Femur (tissue), 1 donor: ENCODE measurements at regions not wholly inside any gene's neighbourhood (a gene's known extent, or its start where the extent isn't known, plus 50 kb on each side); places are given as distances from the start of the nearest gene placed in this dataset.

Experiments
- DNase-seq: peaks from one replicate; pipeline ENCODE4 v3.0.0-alpha.2; 2017

DNA sequence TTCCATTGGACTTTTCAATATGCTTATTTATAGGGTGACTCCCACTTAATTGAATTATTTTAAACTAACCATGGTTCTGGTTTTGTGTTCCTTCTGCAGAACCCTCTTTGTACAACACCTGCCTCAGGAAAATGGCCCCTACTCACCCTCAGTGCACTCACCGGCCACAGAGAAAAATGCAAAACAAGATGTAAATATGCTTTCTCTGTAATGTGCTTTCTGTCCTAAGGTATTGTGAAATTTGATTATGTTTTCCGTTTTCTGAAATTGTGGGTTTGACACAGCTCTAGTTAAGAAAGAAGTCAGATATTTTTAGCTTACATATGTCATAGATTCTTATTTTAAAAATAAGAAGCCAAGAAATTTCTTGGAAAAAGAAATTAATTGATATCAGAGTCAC, 357.7 kb upstream of the SMIM21 start:
- no peak for DNase-seq

GRCh38 chr18:75784390-75784789, 356.9 kb upstream of the SMIM21 start:
- DNase-seq: peak; percentile 55

DNA sequence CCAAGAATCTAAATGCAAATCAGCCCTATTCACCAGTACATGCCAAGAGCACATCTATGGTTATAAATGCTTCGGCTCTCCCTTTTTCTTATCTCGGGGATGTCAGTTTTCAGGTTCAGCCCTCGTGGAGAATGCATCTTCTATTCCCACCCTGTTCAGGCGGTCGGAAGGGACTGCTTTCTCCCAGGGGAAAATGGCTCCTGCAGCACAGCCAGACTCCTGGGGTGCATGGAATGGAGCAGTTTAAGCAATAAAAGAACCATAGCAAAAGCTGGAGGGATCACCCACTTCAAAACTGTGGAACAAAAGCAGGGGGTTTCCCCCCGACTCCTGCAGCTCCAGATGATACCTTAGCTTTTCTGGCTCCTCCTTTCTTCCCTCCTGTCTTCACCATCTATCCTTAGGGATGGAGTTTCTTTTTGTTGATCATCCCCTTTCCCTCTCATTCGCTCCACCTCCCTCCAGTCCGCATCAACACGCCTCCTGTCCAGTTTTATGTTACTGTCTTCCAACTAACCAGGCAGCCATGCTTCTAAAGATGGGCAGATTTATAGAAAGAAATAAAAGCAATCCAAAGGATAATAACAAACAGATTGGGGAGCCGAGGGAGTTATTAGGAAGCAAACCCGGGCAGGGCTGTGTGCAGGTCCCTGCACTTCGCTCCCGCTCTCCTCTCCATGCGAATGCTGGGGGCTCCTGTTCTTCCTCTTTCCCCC, 356.2 kb upstream of the SMIM21 start:
- no peak for DNase-seq

DNA sequence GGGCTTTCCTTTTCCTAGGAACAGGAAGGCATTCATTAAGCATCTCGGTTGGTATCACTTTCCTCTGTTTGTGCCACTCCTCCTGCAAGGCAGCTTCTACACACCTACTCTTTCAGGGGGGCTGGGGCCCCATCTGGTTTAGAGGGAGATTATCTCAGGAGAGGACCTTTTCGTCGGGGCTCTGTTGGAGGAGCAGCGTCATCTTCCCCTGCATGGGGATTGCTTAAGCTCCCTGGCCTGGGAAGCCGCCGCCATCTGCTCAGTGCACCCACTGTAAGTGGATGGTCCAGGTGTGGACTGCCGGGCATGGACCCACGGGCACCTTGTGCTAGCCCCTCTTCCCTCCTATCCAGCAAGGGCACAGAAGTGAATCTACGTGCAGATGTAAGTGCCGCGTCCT, 355.3 kb upstream of the SMIM21 start:
- no peak for DNase-seq

GRCh38 chr18:75782204-75782603, 354.7 kb upstream of the SMIM21 start:
- no peak for DNase-seq

- DNase-seq: no peak
Observed at GRCh38 chr18:75779910-75780309, 352.4 kb upstream of the SMIM21 start.

DNA sequence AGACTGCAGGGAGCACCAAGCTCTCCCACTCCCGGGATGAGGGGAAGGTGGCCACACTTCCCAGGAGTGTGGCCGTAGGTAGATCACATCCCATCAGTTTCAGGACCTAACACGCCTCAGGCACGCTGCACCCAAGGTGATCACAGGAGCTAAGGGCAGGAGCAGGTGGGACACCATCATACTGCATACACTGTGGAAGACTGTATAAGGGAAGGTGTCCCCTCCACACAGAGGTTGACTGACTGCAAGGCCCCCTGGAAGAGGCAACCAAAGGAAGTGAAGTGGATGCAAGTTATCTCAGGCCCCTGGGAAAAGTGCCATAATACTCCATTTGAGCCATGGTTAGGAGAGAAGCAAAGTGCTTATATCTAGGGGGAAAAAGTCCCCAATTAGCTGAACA, 351.9 kb upstream of the SMIM21 start:
- DNase-seq: no peak

GRCh38 chr18:75777630-75778029, 350.1 kb upstream of the SMIM21 start:
- DNase-seq: no peak

GRCh38 chr18:75775121-75775520, 347.6 kb upstream of the SMIM21 start:
- no peak for DNase-seq

DNA sequence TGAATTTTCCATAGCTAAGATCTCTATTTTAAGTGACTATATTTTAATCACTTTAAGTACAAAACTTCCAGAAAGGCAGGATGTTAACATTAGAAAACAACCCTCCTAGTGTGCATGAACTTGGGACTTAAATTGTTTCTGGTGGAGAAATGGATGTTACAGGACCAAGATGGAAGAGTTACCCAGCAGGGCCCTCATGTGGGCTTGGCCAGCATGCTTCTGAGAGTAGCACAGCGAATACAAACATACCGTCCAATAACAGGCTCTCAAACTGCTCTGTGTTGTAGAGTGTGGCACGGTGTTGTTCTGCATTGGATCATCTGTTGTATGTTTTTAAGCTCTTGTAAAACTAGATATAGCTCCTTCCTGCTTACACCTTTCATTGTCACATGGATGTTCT, 346.1 kb upstream of the SMIM21 start:
- DNase-seq: no peak

- DNase-seq: no peak
Observed at GRCh38 chr18:75762758-75763157, 335.3 kb upstream of the SMIM21 start.

DNA sequence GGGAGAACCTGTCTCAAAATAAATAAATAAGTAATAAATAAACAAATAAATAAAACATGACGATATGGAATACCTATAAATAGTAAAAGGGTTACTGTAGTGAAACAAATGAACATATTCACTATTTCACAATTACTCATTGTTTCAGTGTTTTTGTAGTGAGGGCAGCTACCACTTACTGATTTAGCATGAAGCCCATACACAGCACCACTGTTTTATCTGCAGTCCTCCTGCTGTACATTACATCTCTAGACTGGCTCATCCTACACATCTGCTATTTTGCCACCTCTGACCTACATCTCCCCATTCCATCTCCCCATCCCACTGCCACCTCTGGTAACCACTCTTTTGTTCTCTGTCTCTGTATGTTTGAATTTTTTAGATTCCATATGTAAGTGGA, 332.7 kb upstream of the SMIM21 start:
- no peak for DNase-seq

- no peak for DNase-seq
Observed at GRCh38 chr18:75757951-75758350, 330.4 kb upstream of the SMIM21 start.

DNA sequence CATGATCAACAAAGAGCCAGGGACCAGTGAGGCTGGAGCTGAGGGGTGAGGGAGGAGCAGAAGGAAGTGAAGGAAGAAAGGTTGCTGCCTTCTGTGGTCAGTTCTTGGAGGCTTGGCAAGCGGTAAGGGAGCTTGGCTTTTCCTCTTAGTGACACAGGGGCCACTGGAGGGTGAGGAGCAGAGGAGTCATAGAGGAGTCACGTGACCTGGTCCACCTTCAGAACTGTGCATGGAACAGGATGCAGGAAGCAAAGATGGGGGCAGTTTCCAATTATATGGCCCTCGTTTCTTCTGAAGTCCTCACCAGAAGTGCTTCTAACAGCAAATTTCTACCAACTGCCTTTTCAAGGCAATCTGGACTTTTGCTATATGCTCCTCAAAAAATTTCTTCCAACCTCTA, 326.9 kb upstream of the SMIM21 start:
- DNase-seq: no peak

DNA sequence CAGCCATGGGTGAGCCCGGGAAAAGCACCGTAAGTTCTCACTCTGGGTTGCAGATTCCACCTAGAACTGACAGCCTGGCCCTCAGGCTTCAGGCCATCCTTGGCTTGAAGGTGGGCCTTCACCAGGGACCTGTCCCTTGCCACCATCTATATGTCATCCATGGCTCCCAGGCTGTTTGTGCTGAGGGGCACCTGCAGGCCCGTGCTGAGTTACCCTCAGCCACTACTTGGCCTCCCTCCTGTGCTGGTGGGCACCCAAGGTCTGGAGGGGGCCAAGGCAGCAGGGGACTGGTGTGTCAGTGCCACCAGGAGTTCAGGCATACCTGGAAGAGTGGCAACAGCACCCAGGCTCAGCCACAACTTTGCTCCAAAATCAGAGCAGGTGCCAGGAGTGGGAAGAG, 326.2 kb upstream of the SMIM21 start:
- DNase-seq: no peak

DNA sequence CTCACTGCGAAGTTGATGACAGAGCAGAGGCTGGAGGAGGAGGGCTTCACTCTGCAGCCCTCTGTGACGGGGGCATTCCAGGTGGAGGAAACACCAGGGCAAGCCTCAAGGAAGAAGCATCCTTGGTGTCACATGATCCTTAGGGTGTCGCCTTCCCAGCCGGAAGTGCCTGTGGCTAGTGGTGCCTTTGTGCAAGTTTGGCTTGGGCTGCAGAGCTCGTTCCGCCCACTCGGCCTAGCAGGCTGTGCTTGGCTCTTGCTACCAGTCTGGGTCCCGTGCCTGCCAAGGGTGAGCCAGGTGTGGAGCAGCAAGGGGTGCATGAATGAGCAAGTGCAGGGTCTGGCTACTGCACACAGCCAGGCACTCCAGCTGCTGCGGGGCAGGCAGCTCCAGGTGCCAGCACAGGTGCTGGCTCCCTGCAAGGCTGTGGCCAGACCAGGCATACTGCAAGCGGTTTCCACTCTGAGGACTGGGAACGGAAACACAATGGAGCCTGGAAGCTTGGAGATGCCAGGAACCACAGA, 325.3 kb upstream of the SMIM21 start:
- no peak for DNase-seq

- DNase-seq: no peak
Observed at GRCh38 chr18:75745147-75745546, 317.6 kb upstream of the SMIM21 start.

- no peak for DNase-seq
Observed at GRCh38 chr18:75742516-75742915, 315.0 kb upstream of the SMIM21 start.

- no peak for DNase-seq
Observed at GRCh38 chr18:75739682-75740081, 312.2 kb upstream of the SMIM21 start.

DNA sequence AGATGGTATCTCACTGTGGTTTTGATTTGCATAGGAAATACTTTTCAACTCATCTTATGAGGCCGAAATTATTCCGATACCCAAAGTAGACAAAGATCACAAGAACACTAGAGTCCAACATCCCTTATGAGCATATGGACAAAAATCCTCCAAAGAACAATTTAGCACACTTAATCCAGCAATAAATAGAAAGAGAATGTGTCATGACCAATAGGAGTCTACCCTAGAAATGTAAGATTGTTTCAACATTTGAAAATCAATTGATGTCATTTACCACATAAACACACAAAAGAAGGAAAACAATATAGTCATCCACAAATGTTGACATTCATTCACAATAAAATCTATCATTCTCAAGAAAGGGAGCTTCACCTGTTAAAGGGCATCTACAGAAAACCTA, 307.8 kb upstream of the SMIM21 start:
- no peak for DNase-seq

DNA sequence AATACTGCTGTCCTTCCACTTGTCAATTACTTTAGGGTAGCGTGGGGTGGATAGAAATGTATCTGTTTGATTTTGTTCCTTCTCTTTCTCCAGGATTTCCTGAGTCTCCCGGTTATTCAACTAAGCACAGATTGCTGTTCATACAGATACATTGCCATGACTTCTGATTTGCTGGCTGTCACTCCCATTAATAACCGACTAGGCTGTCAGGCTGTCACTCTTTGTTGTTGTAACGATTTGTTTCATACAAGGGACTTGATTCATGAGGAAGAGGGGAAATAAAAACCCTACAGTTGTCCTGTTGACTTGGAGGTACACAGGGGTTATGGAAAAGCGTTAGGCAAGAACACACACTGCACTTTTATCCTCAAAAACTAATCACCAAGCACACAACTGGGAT, 302.7 kb upstream of the SMIM21 start:
- DNase-seq: no peak

DNA sequence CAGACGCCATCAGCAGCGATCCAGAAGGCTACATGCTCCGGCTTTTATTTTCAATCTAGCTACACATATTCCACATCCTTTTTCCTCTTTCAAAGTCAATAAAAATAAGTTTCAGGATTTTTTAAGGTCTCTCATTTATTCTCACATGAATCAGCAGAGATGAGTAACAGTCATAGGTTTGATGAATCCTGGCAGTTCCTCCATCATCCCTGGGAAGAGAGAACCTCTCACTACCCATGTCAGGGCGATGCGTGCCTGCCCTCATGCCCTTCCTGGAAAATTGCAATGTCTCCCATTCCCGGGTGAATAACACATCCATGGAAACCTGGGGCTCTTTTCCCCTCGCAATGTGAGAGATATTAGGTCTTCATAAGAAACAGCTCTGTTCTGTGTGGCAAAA, 301.1 kb upstream of the SMIM21 start:
- DNase-seq: no peak

DNA sequence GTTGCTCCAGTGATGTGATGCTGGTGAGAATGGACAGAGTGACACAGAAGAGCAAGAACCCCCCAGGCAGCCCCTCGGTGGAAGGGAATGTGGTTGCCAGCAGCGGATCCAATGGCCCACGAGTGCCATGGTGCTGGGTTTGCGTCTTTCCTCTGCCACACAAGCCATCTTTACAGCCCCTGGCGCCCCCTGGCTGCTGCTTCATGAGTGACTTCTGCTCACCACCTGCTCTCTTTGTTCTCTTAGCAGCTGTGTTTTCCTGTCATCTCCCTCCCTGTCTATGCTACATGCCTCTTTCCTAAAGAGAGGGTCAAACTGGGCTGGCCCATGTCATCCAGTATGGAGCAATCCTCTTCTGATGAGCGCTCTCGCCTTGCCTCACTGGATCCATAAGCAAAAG, 300.0 kb upstream of the SMIM21 start:
- peak; percentile 40 for DNase-seq

DNA sequence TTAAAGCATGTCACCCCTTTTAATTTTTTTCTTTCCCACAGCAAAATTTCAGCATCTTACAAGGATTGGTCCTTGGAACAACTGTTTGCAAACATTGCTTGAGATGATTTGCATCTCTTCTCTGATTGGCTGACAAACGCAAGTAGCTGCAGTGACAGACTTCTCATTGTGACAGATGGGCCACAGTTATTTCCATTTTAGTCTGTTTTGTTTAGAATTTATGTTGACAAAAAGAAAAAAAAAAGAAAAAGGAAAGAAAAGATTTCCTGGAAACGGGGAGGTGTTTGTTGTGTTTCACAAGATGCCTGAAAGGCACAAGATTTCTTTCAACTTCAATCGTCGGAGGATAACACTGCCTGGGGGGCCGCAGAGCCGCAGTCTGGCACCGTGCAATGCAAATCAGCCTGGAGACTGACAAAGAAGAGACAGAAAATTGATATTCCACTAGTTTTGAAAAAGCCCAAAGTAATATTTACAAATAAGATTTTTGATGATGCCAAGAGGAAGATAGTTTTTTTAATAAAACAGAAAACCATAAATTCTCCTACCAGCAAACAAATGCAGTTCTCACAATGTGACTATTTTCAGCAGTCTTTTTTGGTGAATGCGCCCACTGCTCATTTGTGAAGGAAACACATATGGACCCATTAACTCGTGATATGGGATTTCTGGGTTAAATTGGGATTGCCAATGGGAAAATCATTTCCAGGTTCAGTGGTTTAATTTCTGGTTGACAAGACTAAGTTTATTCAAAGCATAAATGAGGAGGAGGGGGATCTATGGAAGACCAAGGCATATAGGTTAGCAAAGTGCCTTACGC, 296.2 kb upstream of the SMIM21 start:
- no peak for DNase-seq
